HEK293T (cell line): ENCODE measurements at regions not wholly inside any gene's neighbourhood (a gene's known extent, or its start where the extent isn't known, plus 50 kb on each side); places are given as distances from the start of the nearest gene placed in this dataset.

Source experiments
- CTCF ChIA-PET: fragments of 350-600 bp; formaldehyde crosslinking; extraction: SDS; loops from one replicate; lab custom pipeline; 2021; ENCODE audit warnings: antibody characterized with exemption, inconsistent platforms; lab: Yijun Ruan, JAX
- POLR2A ChIA-PET: fragments of 350-600 bp; formaldehyde crosslinking; extraction: SDS; loops from one replicate; lab custom pipeline; 2020; ENCODE audit warnings: antibody characterized with exemption, inconsistent platforms; lab: Yijun Ruan, JAX
- DNase-seq: peaks from one replicate; pipeline ENCODE4 v3.0.0; 2012; ENCODE audit warnings: mixed read lengths; ENCODE audit errors: extremely low spot score
- ARNT ChIP-seq: fragments of 450-650 bp; IDR thresholded peaks from 2 replicates; pipeline ENCODE4 v1.6.1; 2017; ENCODE audit warnings: mild to moderate bottlenecking
- BHLHE40 ChIP-seq: fragments of 450-650 bp; IDR thresholded peaks from 2 replicates; pipeline ENCODE4 v1.6.1; 2016; ENCODE audit warnings: mild to moderate bottlenecking, moderate library complexity, borderline replicate concordance
- CTBP1 ChIP-seq: fragments of 450-650 bp; IDR thresholded peaks from 2 replicates; pipeline ENCODE4 v1.6.1; 2016; ENCODE audit warnings: borderline replicate concordance
- ELF4 ChIP-seq: fragments of 450-650 bp; IDR thresholded peaks from 2 replicates; pipeline ENCODE4 v1.6.1; 2017; ENCODE audit warnings: antibody characterized with exemption
- FOXA1 ChIP-seq: fragments of 450-650 bp; IDR thresholded peaks from 2 replicates; pipeline ENCODE4 v1.6.1; 2016; ENCODE audit warnings: mild to moderate bottlenecking
- FOXK2 ChIP-seq: fragments of 450-650 bp; IDR thresholded peaks from 2 replicates; pipeline ENCODE4 v1.6.1; 2016; ENCODE audit warnings: mild to moderate bottlenecking
- FOXM1 ChIP-seq: fragments of 450-650 bp; IDR thresholded peaks from 2 replicates; pipeline ENCODE4 v1.6.1; 2017; ENCODE audit warnings: mild to moderate bottlenecking, borderline replicate concordance
- HDGF ChIP-seq: fragments of 450-650 bp; IDR thresholded peaks from 2 replicates; pipeline ENCODE4 v1.6.1; 2017; ENCODE audit warnings: antibody characterized with exemption, borderline replicate concordance
- L3MBTL2 ChIP-seq: fragments of 450-650 bp; conservative IDR thresholded peaks from 2 replicates; pipeline ENCODE4 v1.6.1; 2016; ENCODE audit warnings: mild to moderate bottlenecking
- LEF1 ChIP-seq: fragments of 450-650 bp; IDR thresholded peaks from 2 replicates; pipeline ENCODE4 v1.6.1; 2017; ENCODE audit warnings: mild to moderate bottlenecking, borderline replicate concordance
- NFRKB ChIP-seq: fragments of 450-650 bp; IDR thresholded peaks from 2 replicates; pipeline ENCODE4 v1.6.1; 2016; ENCODE audit warnings: mild to moderate bottlenecking, moderate library complexity
- SP1 ChIP-seq: fragments of 450-650 bp; IDR thresholded peaks from 2 replicates; pipeline ENCODE4 v1.6.1; 2017
- SUZ12 ChIP-seq: fragments of 450-650 bp; IDR thresholded peaks from 2 replicates; pipeline ENCODE4 v1.6.1; 2016; ENCODE audit warnings: mild to moderate bottlenecking
- TARDBP ChIP-seq: fragments of 450-650 bp; IDR thresholded peaks from 2 replicates; pipeline ENCODE4 v1.6.1; 2016
- ZNF384 ChIP-seq: fragments of 450-650 bp; IDR thresholded peaks from 2 replicates; pipeline ENCODE4 v1.6.1; 2016
- TF ChIP-seq, protein P1 (sequence below): fragments of 450-650 bp; IDR thresholded peaks from 2 replicates; pipeline ENCODE4 v1.6.1; 2016

DNA sequence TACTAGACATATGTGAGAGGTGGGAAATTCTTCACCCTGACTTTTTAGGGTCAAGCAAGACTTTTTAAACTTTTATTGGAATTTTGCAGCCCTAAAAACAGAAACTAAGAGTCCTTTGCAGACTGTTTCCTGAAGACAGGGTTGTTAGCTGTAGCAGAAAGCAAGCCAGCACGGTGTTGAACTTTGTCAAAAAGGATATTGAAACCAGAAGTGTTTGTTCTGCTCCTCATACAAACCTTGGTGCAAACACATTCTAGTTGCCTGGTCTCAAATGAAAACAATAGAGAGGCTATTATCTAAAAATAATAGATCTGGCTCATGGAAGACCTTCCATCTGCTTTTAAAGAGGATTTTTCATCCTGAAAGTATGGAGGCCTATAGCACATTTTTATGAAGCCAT, 65.8 kb upstream of the IGFBP5 start:
- ChIA-PET CTCF (no interaction called here), POLR2A (no interaction called here)
- no peak for DNase-seq
- TF ChIP-seq FOXK2 (no peak), FOXM1 (no peak), FOXA1 (no peak), SUZ12 (no peak), L3MBTL2 (no peak), LEF1 (no peak), ELF4 (no peak), HDGF (no peak), ARNT (no peak), CTBP1 (no peak)

DNA sequence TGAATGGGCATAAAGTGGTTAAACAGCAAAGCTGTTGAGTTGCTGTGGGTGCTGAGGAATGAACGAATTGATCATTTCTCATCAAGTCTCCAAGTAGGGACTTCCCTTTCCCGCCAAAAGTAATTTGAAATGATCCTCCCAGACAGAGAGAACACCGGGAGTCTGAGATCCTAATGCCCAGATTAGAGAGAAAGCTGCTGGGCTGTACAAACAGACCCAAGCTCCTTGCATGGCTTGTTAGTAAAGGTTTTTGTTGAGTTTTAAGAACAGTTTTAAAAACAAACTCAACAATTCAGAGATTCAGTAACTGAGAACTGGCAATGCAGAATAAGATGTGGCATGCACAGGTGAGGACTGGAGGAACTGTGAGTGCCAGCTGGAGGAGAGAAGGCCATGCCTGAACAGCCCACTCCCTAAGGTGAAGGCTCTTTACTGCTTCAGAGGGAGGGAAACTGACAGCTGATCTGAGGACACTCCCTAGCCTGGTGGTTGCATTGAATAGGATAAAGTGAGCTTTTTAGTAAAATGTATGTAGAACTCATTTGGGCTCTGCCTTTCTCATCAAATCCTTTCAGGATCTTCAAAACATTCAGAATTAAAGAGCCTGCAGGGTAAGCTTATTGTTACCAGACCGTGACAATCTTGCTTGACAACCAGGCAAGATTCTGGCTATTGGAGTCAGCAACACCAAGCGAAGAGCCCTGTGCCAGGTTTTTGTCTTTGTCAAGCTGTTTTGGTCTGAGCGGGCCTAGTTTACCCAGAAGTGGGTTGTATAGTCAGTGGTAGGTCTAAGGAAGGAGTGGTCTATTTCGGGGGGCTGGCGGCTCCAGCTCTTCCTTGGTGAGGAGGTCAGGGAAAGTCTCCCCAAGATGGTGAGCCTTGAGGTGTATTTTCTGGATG, 63.2 kb upstream of the IGFBP5 start:
- ChIA-PET POLR2A (interaction anchor here (0.7 kb wide), 1 partner anchor 17 kb away, joined by 3 read pairs; no protein-coding TSS in a partner anchor), CTCF (interaction anchor here (0.6 to 1.1 kb wide), 2 partner anchors 17 to 20 kb away, joined by 3 read pairs; no protein-coding TSS in a partner anchor)
- no peak for DNase-seq

DNA sequence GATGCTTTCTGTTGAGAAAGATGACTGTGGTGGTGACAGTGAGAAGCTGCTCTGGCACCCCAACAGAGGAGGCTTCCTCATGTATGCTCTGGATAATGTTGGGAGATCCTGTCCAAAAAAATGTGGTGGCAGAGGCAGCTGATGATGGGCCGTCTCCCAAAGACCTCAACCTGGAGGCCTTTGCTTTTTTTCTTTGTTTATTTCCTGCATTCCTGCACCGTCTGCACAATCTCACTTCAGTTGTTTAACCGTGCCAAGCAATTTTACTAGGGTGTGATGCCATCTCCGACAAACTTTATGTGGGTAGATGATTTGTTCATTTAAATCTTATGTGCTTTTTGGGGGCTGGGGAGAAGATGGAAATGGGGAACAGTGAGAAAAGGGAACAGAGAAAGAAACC, 62.2 kb upstream of the IGFBP5 start:
- no peak for DNase-seq
- TF ChIP-seq CTBP1 (no peak), L3MBTL2 (no peak), SUZ12 (no peak), NFRKB (no peak), SP1 (no peak), LEF1 (no peak), ELF4 (no peak), HDGF (no peak), ARNT (no peak), FOXA1 (no peak), FOXK2 (no peak), BHLHE40 (no peak), TARDBP (no peak), FOXM1 (no peak), ZNF384 (no peak)
- TF ChIP-seq, protein P1, sequence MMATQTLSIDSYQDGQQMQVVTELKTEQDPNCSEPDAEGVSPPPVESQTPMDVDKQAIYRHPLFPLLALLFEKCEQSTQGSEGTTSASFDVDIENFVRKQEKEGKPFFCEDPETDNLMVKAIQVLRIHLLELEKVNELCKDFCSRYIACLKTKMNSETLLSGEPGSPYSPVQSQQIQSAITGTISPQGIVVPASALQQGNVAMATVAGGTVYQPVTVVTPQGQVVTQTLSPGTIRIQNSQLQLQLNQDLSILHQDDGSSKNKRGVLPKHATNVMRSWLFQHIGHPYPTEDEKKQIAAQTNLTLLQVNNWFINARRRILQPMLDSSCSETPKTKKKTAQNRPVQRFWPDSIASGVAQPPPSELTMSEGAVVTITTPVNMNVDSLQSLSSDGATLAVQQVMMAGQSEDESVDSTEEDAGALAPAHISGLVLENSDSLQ, result no peak
- ChIA-PET POLR2A (no interaction called here), CTCF (no interaction called here)

More for the DNA sequence above, 63.2 kb upstream of the IGFBP5 start:
- TF ChIP-seq FOXA1 (no peak), FOXM1 (no peak), SUZ12 (no peak), BHLHE40 (no peak), CTBP1 (no peak), ZNF384 (no peak), ARNT (no peak), L3MBTL2 (no peak), LEF1 (no peak), NFRKB (no peak), ELF4 (no peak), SP1 (no peak), HDGF (no peak), FOXK2 (no peak), TARDBP (no peak)
- TF ChIP-seq, protein P1, result no peak

DNA sequence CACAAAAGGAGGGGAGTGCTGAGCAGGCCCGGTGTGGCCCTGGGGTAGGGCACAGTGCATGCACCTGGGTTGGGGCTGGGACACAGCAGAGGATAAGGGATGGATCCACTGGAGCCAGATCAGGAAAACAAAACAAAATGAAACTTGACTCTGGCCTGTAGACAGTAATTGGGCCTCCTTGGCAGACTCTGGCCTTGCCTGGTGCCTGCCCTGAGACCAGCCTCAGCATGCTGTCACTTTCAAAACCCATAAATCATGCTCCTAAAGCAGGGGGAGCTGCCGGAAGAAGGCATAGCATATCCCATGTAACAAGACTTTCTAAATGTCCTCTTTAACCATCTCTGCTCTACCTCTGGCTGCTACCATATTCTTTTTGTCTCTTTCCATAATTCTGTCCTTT, 61.1 kb upstream of the IGFBP5 start:
- TF ChIP-seq FOXK2, result no peak
- TF ChIP-seq, protein P1, result peak; percentile 89
- CTCF ChIA-PET, result interaction anchor here (0.7 to 0.8 kb wide), 2 partner anchors 10 to 58 kb away, joined by 3 read pairs; no protein-coding TSS in a partner anchor
- DNase-seq, result no peak
- POLR2A ChIA-PET, result no interaction called here

DNA sequence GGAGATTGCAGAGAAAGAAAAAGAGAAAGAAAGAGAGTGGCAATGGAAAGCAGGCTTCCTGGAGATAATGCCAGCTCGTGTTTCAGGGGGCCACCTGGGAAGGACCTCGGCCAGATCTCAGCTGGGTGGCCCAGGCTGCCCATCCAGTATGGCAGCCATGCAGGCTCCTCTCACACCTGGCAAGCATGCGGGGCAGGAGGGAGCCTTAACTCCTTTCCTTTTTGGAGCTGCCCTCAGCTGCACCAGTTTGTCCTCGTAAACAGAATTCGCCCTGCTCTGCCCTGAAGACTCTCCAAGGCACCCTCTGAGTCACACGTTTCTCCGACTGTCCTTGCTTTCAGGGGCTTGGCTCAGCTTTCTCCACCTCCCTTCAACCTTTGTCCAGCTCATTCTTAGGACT, 59.5 kb upstream of the IGFBP5 start:
- DNase-seq, result no peak
- ChIA-PET CTCF (no interaction called here), POLR2A (interaction anchor here (1.2 kb wide), 1 partner anchor 59 kb away, joined by 3 read pairs; the partner anchor contains the start of gene IGFBP5)
- TF ChIP-seq FOXK2, result no peak
- no peak for TF ChIP-seq LEF1
- TF ChIP-seq ZNF384, result no peak
- TF ChIP-seq BHLHE40, result no peak
- no peak for TF ChIP-seq NFRKB
- no peak for TF ChIP-seq ARNT
- TF ChIP-seq ELF4, result no peak
- TF ChIP-seq FOXM1, result no peak
- TF ChIP-seq, protein P1, result no peak
- no peak for TF ChIP-seq CTBP1
- TF ChIP-seq SUZ12, result no peak
- no peak for TF ChIP-seq HDGF
